Heart left ventricle (tissue), 13 donors: ENCODE measurements at regions not wholly inside any gene's neighbourhood (a gene's known extent, or its start where the extent isn't known, plus 50 kb on each side); places are given as distances from the start of the nearest gene placed in this dataset.

ENCODE experiments used
- POLR2A ChIP-seq, 2 donors: fragments of 450-650 bp; IDR thresholded peaks; one replicate each; pipeline ENCODE4 v1.6.1; 2017; ENCODE audit warnings: antibody characterized with exemption in 2 of 2, mild to moderate bottlenecking in 2 of 2, moderate library complexity in 2 of 2
- TF ChIP-seq, protein P1 (sequence below), 12 donors: fragments of 200-600 bp; sonication (generic) in 4 of 12; IDR thresholded peaks; one replicate each; pipeline versions ENCODE4 v1.5.0 to v1.8.0; 2018 to 2022; ENCODE audit warnings: antibody characterized with exemption in 12 of 12, mild to moderate bottlenecking in 5 of 12
- donor health status: ischemic (EF 13 %, LVEDD 7.1; RV severe dilation, severe dysfunction).
- donor health status: DM: no; HTN: yes; CAD: no.
- donor health status: DM: no; HTN: no; CAD: no.
- donor health status: ischemic (EF 25% LVEDD 6.9; RV normal size, moderate dysfunction).
- donor health status: ischemic (EF 25% LVEDD 5.7; RV mildly dilated, moderate dysfunction).
- donor health status: ischemic (EF 35%, LVEDD 5.7; RV mildly dilated, moderate dysfunction).
- donor health status: nonischemic (EF 11% LVEDD 7.7; RV severe dilation, severe dysfunction).
- donor health status: DM: yes; HTN: yes; CAD: no.
- donor health status: PGD.
- donor health status: ischemic (EF 29% LVEDD 5.4; RV normal size, mild dysfunction).
- donor health status: nonischemic (EF 23%, LVEDD 6.1; RV moderate dilation, normal function).

DNA sequence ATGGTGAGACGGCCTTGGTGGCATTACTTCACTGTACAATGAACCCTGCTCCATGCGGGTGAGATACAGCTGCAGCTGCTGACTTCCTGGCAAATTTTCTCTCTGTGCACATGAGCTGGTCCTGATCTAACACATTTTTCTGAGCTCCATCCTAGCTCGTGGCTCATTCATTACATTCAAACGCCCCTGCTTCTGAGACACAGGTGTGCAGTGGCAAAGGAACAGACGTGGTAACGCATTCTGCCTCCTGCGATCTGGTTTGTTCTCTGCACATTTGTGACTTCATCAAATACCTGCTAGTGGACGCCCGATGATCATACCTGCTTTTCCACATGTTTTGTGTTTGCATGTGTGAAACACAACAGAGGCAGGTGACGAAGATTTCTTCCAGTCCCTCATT is 189.6 kb upstream of the PDE10A start:
- TF ChIP-seq, protein P1, sequence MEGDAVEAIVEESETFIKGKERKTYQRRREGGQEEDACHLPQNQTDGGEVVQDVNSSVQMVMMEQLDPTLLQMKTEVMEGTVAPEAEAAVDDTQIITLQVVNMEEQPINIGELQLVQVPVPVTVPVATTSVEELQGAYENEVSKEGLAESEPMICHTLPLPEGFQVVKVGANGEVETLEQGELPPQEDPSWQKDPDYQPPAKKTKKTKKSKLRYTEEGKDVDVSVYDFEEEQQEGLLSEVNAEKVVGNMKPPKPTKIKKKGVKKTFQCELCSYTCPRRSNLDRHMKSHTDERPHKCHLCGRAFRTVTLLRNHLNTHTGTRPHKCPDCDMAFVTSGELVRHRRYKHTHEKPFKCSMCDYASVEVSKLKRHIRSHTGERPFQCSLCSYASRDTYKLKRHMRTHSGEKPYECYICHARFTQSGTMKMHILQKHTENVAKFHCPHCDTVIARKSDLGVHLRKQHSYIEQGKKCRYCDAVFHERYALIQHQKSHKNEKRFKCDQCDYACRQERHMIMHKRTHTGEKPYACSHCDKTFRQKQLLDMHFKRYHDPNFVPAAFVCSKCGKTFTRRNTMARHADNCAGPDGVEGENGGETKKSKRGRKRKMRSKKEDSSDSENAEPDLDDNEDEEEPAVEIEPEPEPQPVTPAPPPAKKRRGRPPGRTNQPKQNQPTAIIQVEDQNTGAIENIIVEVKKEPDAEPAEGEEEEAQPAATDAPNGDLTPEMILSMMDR (IDR thresholded peaks at IDR 0.05), result no peak
- TF ChIP-seq POLR2A (IDR thresholded peaks at IDR 0.05), result no peak
